ENCODE measurements at regions not wholly inside any gene's neighbourhood (a gene's known extent, or its start where the extent isn't known, plus 50 kb on each side); places are given as distances from the start of the nearest gene placed in this dataset.

GRCh38 chr21:35945089-35945671 is 115.1 kb downstream of the SETD4 start:
- Histone ChIP-seq H3K4me1 (no peaks in the 10 kb centered on the region), H3K36me3 (no peaks in the 10 kb centered on the region), H3K4me3 (no peak overlapping the region), H3K27me3 (no peaks in the 10 kb centered on the region), H3K9me3 (no peaks in the 10 kb centered on the region), H3K27ac (no peak overlapping the region)
- TF ChIP-seq, protein P1, sequence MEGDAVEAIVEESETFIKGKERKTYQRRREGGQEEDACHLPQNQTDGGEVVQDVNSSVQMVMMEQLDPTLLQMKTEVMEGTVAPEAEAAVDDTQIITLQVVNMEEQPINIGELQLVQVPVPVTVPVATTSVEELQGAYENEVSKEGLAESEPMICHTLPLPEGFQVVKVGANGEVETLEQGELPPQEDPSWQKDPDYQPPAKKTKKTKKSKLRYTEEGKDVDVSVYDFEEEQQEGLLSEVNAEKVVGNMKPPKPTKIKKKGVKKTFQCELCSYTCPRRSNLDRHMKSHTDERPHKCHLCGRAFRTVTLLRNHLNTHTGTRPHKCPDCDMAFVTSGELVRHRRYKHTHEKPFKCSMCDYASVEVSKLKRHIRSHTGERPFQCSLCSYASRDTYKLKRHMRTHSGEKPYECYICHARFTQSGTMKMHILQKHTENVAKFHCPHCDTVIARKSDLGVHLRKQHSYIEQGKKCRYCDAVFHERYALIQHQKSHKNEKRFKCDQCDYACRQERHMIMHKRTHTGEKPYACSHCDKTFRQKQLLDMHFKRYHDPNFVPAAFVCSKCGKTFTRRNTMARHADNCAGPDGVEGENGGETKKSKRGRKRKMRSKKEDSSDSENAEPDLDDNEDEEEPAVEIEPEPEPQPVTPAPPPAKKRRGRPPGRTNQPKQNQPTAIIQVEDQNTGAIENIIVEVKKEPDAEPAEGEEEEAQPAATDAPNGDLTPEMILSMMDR (IDR thresholded peaks at IDR 0.05) = no peak
- no peak for DNase-seq
- intact Hi-C loops (cut with DNase I) = no loop called here
- no peak for ATAC-seq

- DNase-seq = no peak
- no peaks in the 10 kb centered on the region for H3K9me3 ChIP-seq
- no peaks in the 10 kb centered on the region for H3K36me3 ChIP-seq
- no peak overlapping the region for H3K27ac ChIP-seq
- no peak for ATAC-seq
- TF ChIP-seq, protein P1 (IDR thresholded peaks at IDR 0.05) = no peak
- H3K4me3 ChIP-seq = no peak overlapping the region
- H3K27me3 ChIP-seq = no peaks in the 10 kb centered on the region
- intact Hi-C loops (cut with DNase I) = no loop called here
- H3K4me1 ChIP-seq = no peaks in the 10 kb centered on the region
These were observed 116.6 kb downstream of the SETD4 start for GRCh38 chr21:35943752-35944151.

GRCh38 chr21:35942211-35943144 is 117.8 kb downstream of the SETD4 start:
- H3K27ac ChIP-seq = no peak overlapping the region
- intact Hi-C loops (cut with DNase I) = no loop called here
- TF ChIP-seq, protein P1 (IDR thresholded peaks at IDR 0.05) = no peak
- no peaks in the 10 kb centered on the region for H3K27me3 ChIP-seq
- no peaks in the 10 kb centered on the region for H3K4me1 ChIP-seq
- ATAC-seq (no peak), DNase-seq (no peak)
- no peaks in the 10 kb centered on the region for H3K9me3 ChIP-seq
- H3K36me3 ChIP-seq = no peaks in the 10 kb centered on the region
- no peak overlapping the region for H3K4me3 ChIP-seq

- Histone ChIP-seq H3K4me3 (no peak overlapping the region), H3K9me3 (no peaks in the 10 kb centered on the region), H3K36me3 (no peaks in the 10 kb centered on the region), H3K27ac (no peak overlapping the region), H3K27me3 (no peaks in the 10 kb centered on the region), H3K4me1 (no peaks in the 10 kb centered on the region)
- TF ChIP-seq, protein P1 (IDR thresholded peaks at IDR 0.05) = peak; percentile 67
- ATAC-seq = peak; percentile 97
- intact Hi-C loops (cut with DNase I) = no loop called here
- DNase-seq = no peak
These were observed 120.0 kb downstream of the SETD4 start for GRCh38 chr21:35940074-35940927.

DNA sequence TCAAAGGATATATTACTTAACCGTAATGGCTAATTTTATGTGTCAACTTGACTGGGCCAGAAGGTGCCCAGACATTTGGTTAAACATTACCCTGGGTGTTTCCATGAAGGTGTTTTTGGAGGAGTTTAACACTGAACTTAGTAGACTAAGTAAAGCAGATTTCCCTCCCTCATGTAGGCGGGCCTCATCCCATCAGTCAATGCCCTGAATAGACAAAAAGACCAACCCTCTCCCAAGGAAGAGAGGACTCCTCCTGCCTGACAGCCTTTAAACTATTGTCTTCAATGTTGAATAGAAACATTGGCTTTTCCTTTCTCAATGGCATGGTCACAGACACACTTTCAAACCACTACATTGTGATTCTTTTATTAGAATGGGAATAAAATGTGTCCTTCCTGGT is 121.9 kb downstream of the SETD4 start:
- ATAC-seq = no peak
- TF ChIP-seq, protein P1 (IDR thresholded peaks at IDR 0.05) = no peak

More for the DNA sequence above, 121.9 kb downstream of the SETD4 start:
- intact Hi-C loops (cut with DNase I) = no loop called here
- Histone ChIP-seq H3K27ac (no peak overlapping the region), H3K9me3 (no peaks in the 10 kb centered on the region), H3K36me3 (no peaks in the 10 kb centered on the region), H3K4me1 (peaks cover 3% of the 10 kb centered on the region), H3K4me3 (no peak overlapping the region), H3K27me3 (no peaks in the 10 kb centered on the region)
- no peak for DNase-seq

Data from upper lobe of right lung (tissue), 1 donor.